H1 (cell line): ENCODE measurements at regions not wholly inside any gene's neighbourhood (a gene's known extent, or its start where the extent isn't known, plus 50 kb on each side); places are given as distances from the start of the nearest gene placed in this dataset.

Experiments used
- BRCA1 ChIP-seq: IDR thresholded peaks from 2 replicates; pipeline ENCODE4 v1.6.1; 2012; ENCODE audit warnings: low read depth, low read length, improper control_type of control experiment
- CBX5 ChIP-seq: fragments of 300-800, 300-1000 bp; sonication (generic); IDR thresholded peaks from 2 replicates; pipeline ENCODE4 v1.7.1; 2016; ENCODE audit warnings: antibody characterized with exemption, low read length, low read depth
- CHD7 ChIP-seq: fragments of 300-600 bp; sonication (generic); IDR thresholded peaks from 2 replicates; pipeline ENCODE4 v1.7.1; 2012; ENCODE audit warnings: low read length, moderate library complexity, mild to moderate bottlenecking, inconsistent platforms; ENCODE audit not compliant: insufficient replicate concordance
- EGR1 ChIP-seq: IDR thresholded peaks from 2 replicates; pipeline ENCODE4 v1.6.1; 2011; ENCODE audit warnings: low read depth, low read length, borderline replicate concordance
- EZH2 ChIP-seq: fragments of 200-600 bp; sonication (generic); IDR thresholded peaks from 2 replicates; pipeline ENCODE4 v1.7.1; 2012; ENCODE audit warnings: low read depth, mild to moderate bottlenecking, moderate library complexity, low read length, inconsistent platforms; ENCODE audit not compliant: severe bottlenecking
- KDM4A ChIP-seq: IDR thresholded peaks from one replicate; pipeline ENCODE4 v1.7.1; 2012; ENCODE audit warnings: low read depth, mild to moderate bottlenecking, moderate library complexity, low read length, inconsistent platforms; ENCODE audit not compliant: severe bottlenecking
- NANOG ChIP-seq: IDR thresholded peaks from 2 replicates; pipeline ENCODE4 v1.6.1; 2011; ENCODE audit warnings: low read length, low read depth, mild to moderate bottlenecking, inconsistent platforms; ENCODE audit not compliant: insufficient read depth, poor library complexity, severe bottlenecking
- PHF8 ChIP-seq: fragments of 200-600 bp; sonication (generic); conservative IDR thresholded peaks from 2 replicates; pipeline ENCODE4 v1.7.1; 2012; ENCODE audit warnings: low read depth, mild to moderate bottlenecking, inconsistent platforms, low read length, moderate library complexity
- RXRA ChIP-seq: IDR thresholded peaks from 2 replicates; pipeline ENCODE4 v1.6.1; 2011; ENCODE audit warnings: low read depth, mild to moderate bottlenecking, low read length, moderate library complexity; ENCODE audit not compliant: insufficient read depth
- SRF ChIP-seq: IDR thresholded peaks from 2 replicates; pipeline ENCODE4 v1.6.1; 2011; ENCODE audit warnings: mild to moderate bottlenecking, low read depth, low read length, moderate library complexity
- TCF12 ChIP-seq: IDR thresholded peaks from 2 replicates; pipeline ENCODE4 v1.6.1; 2011; ENCODE audit warnings: low read depth, mild to moderate bottlenecking, low read length

- no peak for TF ChIP-seq CHD7
- no peak for TF ChIP-seq EGR1
- no peak for TF ChIP-seq KDM4A
- no peak for TF ChIP-seq BRCA1
- TF ChIP-seq NANOG: no peak
- no peak for TF ChIP-seq EZH2
- TF ChIP-seq CBX5: no peak
- no peak for TF ChIP-seq SRF
- no peak for TF ChIP-seq TCF12
- no peak for TF ChIP-seq PHF8
- no peak for TF ChIP-seq RXRA
Measured at GRCh38 chr7:3196629-3197400, 104.2 kb upstream of the SDK1 start (continued).
